H9 (cell line): ENCODE measurements at regions not wholly inside any gene's neighbourhood (a gene's known extent, or its start where the extent isn't known, plus 50 kb on each side); places are given as distances from the start of the nearest gene placed in this dataset.

Experiments used
- DNase-seq: peaks from one replicate; pipeline ENCODE4 v3.0.0-alpha.2; 2017
- H2AFZ ChIP-seq: one replicate; pipeline ENCODE4 v1.6.1; 2013; ENCODE audit warnings: mild to moderate bottlenecking, low read length, control low read depth, moderate library complexity
- H2AK5ac ChIP-seq: 2 replicates; pipeline ENCODE4 v1.6.1; 2013; ENCODE audit warnings: low read length, control low read depth, mixed read lengths; ENCODE audit not compliant: insufficient read length
- H2BK120ac ChIP-seq: one replicate; pipeline ENCODE4 v1.6.1; 2013; ENCODE audit warnings: low read depth, mild to moderate bottlenecking, low read length, control low read depth, inconsistent platforms; ENCODE audit not compliant: poor library complexity, severe bottlenecking
- H2BK12ac ChIP-seq: 2 replicates; pipeline ENCODE4 v1.6.1; 2013; ENCODE audit warnings: low read length, control low read depth, mixed read lengths, low read depth; ENCODE audit not compliant: insufficient read length
- H2BK15ac ChIP-seq: 2 replicates; pipeline ENCODE4 v1.6.1; 2013; ENCODE audit warnings: low read depth, low read length, control low read depth
- H2BK20ac ChIP-seq: one replicate; pipeline ENCODE4 v1.6.1; 2013; ENCODE audit warnings: low read depth, mild to moderate bottlenecking, low read length, control low read depth, inconsistent platforms; ENCODE audit not compliant: poor library complexity, severe bottlenecking
- H2BK5ac ChIP-seq: 2 replicates; pipeline ENCODE4 v1.6.1; 2013; ENCODE audit warnings: low read length, control low read depth, mixed read lengths; ENCODE audit not compliant: insufficient read length
- H3K14ac ChIP-seq: 2 replicates; pipeline ENCODE4 v1.6.1; 2013; ENCODE audit warnings: low read length, control low read depth; ENCODE audit not compliant: insufficient read depth
- H3K18ac ChIP-seq: 2 replicates; pipeline ENCODE4 v1.6.1; 2013; ENCODE audit warnings: low read depth, mild to moderate bottlenecking, mixed read lengths, low read length, control low read depth; ENCODE audit not compliant: insufficient read length
- H3K23ac ChIP-seq: 2 replicates; pipeline ENCODE4 v1.6.1; 2013; ENCODE audit warnings: low read length, control low read depth, mixed read lengths, low read depth; ENCODE audit not compliant: insufficient read length
- H3K23me2 ChIP-seq: 2 replicates; pipeline ENCODE4 v1.6.1; 2013; ENCODE audit warnings: low read depth, mild to moderate bottlenecking, mixed read lengths, low read length, control low read depth; ENCODE audit not compliant: insufficient read length, poor library complexity, severe bottlenecking
- H3K27ac ChIP-seq: 2 replicates; pipeline ENCODE4 v1.5.1; 2013; ENCODE audit warnings: low read length, control low read depth, mixed read lengths, low read depth; ENCODE audit not compliant: insufficient read length
- H3K27me3 ChIP-seq: 2 replicates; pipeline ENCODE4 v1.6.1; 2013; ENCODE audit warnings: low read length, control low read depth, inconsistent platforms; ENCODE audit not compliant: insufficient read depth
- H3K4ac ChIP-seq: 2 replicates; pipeline ENCODE4 v1.6.1; 2013; ENCODE audit warnings: low read depth, mild to moderate bottlenecking, control low read depth, inconsistent platforms, low read length, moderate library complexity
- H3K4me1 ChIP-seq: 2 replicates; pipeline ENCODE4 v1.6.1; 2013; ENCODE audit warnings: low read length, control low read depth, inconsistent platforms; ENCODE audit not compliant: insufficient read depth
- H3K4me2 ChIP-seq: 2 replicates; pipeline ENCODE4 v1.6.1; 2013; ENCODE audit warnings: low read length, control low read depth, mixed read lengths; ENCODE audit not compliant: insufficient read length, insufficient read depth
- H3K56ac ChIP-seq: 2 replicates; pipeline ENCODE4 v1.6.1; 2013; ENCODE audit warnings: low read depth, mild to moderate bottlenecking, mixed read lengths, low read length, control low read depth; ENCODE audit not compliant: insufficient read length
- H3K79me1 ChIP-seq: 2 replicates; pipeline ENCODE4 v1.6.1; 2013; ENCODE audit warnings: low read depth, mild to moderate bottlenecking, moderate library complexity, low read length, control low read depth, inconsistent platforms; ENCODE audit not compliant: insufficient read depth, poor library complexity, severe bottlenecking
- H3K79me2 ChIP-seq: 2 replicates; pipeline ENCODE4 v1.6.1; 2013; ENCODE audit warnings: low read length, control low read depth, inconsistent platforms; ENCODE audit not compliant: insufficient read depth
- H3K9ac ChIP-seq: 2 replicates; pipeline ENCODE4 v1.6.1; 2013; ENCODE audit warnings: low read length, control low read depth, mixed read lengths; ENCODE audit not compliant: insufficient read length; ENCODE audit errors: extremely low read depth
- H3K9me3 ChIP-seq: one replicate; pipeline ENCODE4 v1.6.1; 2013; ENCODE audit warnings: low read depth, low read length, inconsistent platforms; ENCODE audit not compliant: control insufficient read depth
- H3T11ph ChIP-seq: one replicate; pipeline ENCODE4 v1.6.1; 2013; ENCODE audit warnings: mild to moderate bottlenecking, low read length, control low read depth, inconsistent platforms
- H4K20me1 ChIP-seq: one replicate; pipeline ENCODE4 v1.6.1; 2013; ENCODE audit not compliant: control insufficient read depth, insufficient read length, insufficient read depth
- H4K5ac ChIP-seq: 2 replicates; pipeline ENCODE4 v1.6.1; 2013; ENCODE audit warnings: low read depth, mild to moderate bottlenecking, mixed read lengths, low read length, control low read depth; ENCODE audit not compliant: insufficient read length
- H4K8ac ChIP-seq: replicated peaks from 2 replicates; pipeline ENCODE4 v1.6.1; 2013; ENCODE audit warnings: low read length, control low read depth, mixed read lengths, low read depth; ENCODE audit not compliant: insufficient read length
- H4K91ac ChIP-seq: 2 replicates; pipeline ENCODE4 v1.6.1; 2013; ENCODE audit warnings: low read depth, mild to moderate bottlenecking, moderate library complexity, mixed read lengths, low read length, control low read depth; ENCODE audit not compliant: insufficient read length
- H3K27ac Mint-ChIP-seq, 3 experiments: 2 replicates in 2 of 3; 3 replicates in 1 of 3; pipeline ENCODE4 v1.8.0; 2020 to 2021; ENCODE audit warnings: mixed read lengths in 3 of 3, mild to moderate bottlenecking in 1 of 3, moderate library complexity in 1 of 3
- H3K27me3 Mint-ChIP-seq: 2 replicates; pipeline ENCODE4 v1.8.0; 2021; ENCODE audit warnings: low read depth, mild to moderate bottlenecking, moderate library complexity, mixed read lengths
- H3K36me3 Mint-ChIP-seq, 3 experiments: 2 replicates in 2 of 3; 3 replicates in 1 of 3; pipeline ENCODE4 v1.8.0; 2020 to 2021; ENCODE audit warnings: low read depth in 3 of 3, mixed read lengths in 3 of 3; ENCODE audit not compliant: insufficient read depth in 1 of 3
- H3K4me1 Mint-ChIP-seq, 2 experiments: 2 replicates each; pipeline ENCODE4 v1.8.0; 2020; ENCODE audit warnings: mixed read lengths in 2 of 2
- H3K4me3 Mint-ChIP-seq, 2 experiments: 2 replicates in 1 of 2; 3 replicates in 1 of 2; pipeline ENCODE4 v1.8.0; 2020 to 2021; ENCODE audit warnings: mild to moderate bottlenecking in 2 of 2, mixed read lengths in 2 of 2, moderate library complexity in 1 of 2
- H3K9me3 Mint-ChIP-seq, 2 experiments: 2 replicates in 1 of 2; 3 replicates in 1 of 2; pipeline ENCODE4 v1.8.0; 2020; ENCODE audit warnings: mild to moderate bottlenecking in 2 of 2, mixed read lengths in 2 of 2, moderate library complexity in 1 of 2
- CTCF ChIP-seq: fragments of 200-600 bp; sonication (generic); conservative IDR thresholded peaks from 3 replicates; pipeline ENCODE4 v1.8.0; 2021; ENCODE audit warnings: antibody characterized with exemption, mild to moderate bottlenecking
- WGBS: extraction: QIAGEN DNeasy Blood & Tissue Kit; methylation state at CpG from one replicate; pipeline ENCODE4 v1.1.7; 2013; ENCODE audit warnings: missing lambda C conversion rate, low lambda C conversion rate, mixed read lengths; ENCODE audit not compliant: insufficient read length; ENCODE audit errors: extremely low coverage; 5-methylcytosine and 5-hydroxymethylcytosine counted together

DNA sequence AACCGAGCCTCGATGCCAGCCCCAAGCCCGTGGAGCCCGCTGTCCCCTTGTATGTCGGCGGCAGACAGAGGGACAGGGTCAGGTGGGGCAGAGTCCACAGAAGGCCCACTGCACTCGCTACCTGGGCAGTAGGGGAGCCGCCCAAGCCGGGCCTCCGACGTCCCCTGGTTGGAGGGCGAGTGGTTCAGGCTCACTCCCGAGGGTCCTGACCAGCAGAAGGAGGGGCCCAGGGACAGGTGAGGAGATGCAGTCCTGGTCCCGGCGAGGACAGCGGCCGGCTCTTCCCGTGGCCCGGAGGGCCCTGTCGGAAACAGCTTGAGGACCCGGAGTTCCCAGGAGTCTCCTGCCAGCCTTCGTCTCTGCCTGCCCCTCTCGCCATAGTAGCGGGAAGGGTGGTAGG, 216.7 kb upstream of the SFSWAP start:
- H3K27me3 Mint-ChIP-seq = peaks cover 18% of the 10 kb centered on the region

More for the DNA sequence above, 216.7 kb upstream of the SFSWAP start:
- no peaks in the 10 kb centered on the region for H3K79me1 ChIP-seq
- H3K79me2 ChIP-seq = no peaks in the 10 kb centered on the region
- WGBS = no CpG with 5 or more reads among the region's 24 CpGs
- no peaks in the 10 kb centered on the region for H3K4me1 ChIP-seq
- H2BK120ac ChIP-seq = no peak overlapping the region
- no peak overlapping the region for H3K9ac ChIP-seq
- Mint-ChIP-seq H3K4me3 (no peak overlapping the region), H3K36me3 (no peaks in the 10 kb centered on the region), H3K27ac (no peak overlapping the region), H3K4me1 (no peaks in the 10 kb centered on the region), H3K9me3 (no peaks in the 10 kb centered on the region)
- no peak overlapping the region for H3K18ac ChIP-seq
- H2BK5ac ChIP-seq = no peak overlapping the region
- no peak overlapping the region for H4K5ac ChIP-seq
- DNase-seq = peak; percentile 21
- no peak overlapping the region for H4K8ac ChIP-seq
- no peak overlapping the region for H2BK15ac ChIP-seq
- no peak overlapping the region for H2AK5ac ChIP-seq
- no peaks in the 10 kb centered on the region for H4K20me1 ChIP-seq
- no peak overlapping the region for H3K27ac ChIP-seq
- no peaks in the 10 kb centered on the region for H3K23me2 ChIP-seq
- no peak overlapping the region for H3K4ac ChIP-seq
- no peak overlapping the region for H4K91ac ChIP-seq
- no peak overlapping the region for H3K23ac ChIP-seq
- TF ChIP-seq CTCF = no peak
- no peak overlapping the region for H2BK20ac ChIP-seq
- no peak overlapping the region for H2BK12ac ChIP-seq
- H3K14ac ChIP-seq = no peak overlapping the region
- H3T11ph ChIP-seq = no peak overlapping the region
- no peaks in the 10 kb centered on the region; the same call in 1 of the 2 replicates for H3K27me3 ChIP-seq
- H3K9me3 ChIP-seq = no peaks in the 10 kb centered on the region
- H3K4me2 ChIP-seq = no peak overlapping the region
- no peak overlapping the region for H2AFZ ChIP-seq
- no peak overlapping the region for H3K56ac ChIP-seq
